Right lobe of liver (tissue), 4 donors: ENCODE measurements at regions not wholly inside any gene's neighbourhood (a gene's known extent, or its start where the extent isn't known, plus 50 kb on each side); places are given as distances from the start of the nearest gene placed in this dataset.

Source experiments
- POLR2A ChIP-seq: fragments of 450-650 bp; IDR thresholded peaks from one replicate; pipeline ENCODE4 v1.6.1; 2017; ENCODE audit warnings: antibody characterized with exemption, mild to moderate bottlenecking
- TF ChIP-seq, protein P1 (sequence below), 4 donors: fragments of 200-600 bp in 3 of 4; fragments of 450-650 bp in 1 of 4; IDR thresholded peaks; one replicate each; pipeline versions ENCODE4 v1.5.1 to v1.8.0; 2016 to 2022; ENCODE audit warnings: antibody characterized with exemption in 4 of 4, mild to moderate bottlenecking in 2 of 4
- donor health status: DM: no; HTN: no; CAD: no.
- donor health status: DM: no; HTN: no; CAD: no.
- donor health status: DM: no; HTN: yes; CAD: no.

DNA sequence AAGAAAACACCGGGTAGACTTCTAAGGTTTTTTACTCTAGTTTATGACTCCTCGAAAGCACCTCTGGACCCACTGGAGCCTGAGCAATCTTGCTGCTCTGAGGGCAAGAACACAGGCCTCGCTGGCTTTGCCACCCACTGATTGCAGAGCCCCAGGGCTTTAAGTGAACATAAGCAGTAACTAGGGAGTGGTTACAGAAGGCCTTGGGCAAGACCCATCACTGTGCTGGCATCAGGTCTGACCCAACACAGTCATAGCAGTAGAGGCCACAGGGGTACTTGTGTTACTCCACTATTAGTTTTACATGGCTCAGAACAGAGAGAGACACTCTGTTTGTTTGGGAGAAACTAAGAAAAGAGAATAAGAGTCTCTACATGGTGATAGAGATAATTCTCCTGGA is 684.5 kb downstream of the FAM181B start:
- TF ChIP-seq, protein P1, sequence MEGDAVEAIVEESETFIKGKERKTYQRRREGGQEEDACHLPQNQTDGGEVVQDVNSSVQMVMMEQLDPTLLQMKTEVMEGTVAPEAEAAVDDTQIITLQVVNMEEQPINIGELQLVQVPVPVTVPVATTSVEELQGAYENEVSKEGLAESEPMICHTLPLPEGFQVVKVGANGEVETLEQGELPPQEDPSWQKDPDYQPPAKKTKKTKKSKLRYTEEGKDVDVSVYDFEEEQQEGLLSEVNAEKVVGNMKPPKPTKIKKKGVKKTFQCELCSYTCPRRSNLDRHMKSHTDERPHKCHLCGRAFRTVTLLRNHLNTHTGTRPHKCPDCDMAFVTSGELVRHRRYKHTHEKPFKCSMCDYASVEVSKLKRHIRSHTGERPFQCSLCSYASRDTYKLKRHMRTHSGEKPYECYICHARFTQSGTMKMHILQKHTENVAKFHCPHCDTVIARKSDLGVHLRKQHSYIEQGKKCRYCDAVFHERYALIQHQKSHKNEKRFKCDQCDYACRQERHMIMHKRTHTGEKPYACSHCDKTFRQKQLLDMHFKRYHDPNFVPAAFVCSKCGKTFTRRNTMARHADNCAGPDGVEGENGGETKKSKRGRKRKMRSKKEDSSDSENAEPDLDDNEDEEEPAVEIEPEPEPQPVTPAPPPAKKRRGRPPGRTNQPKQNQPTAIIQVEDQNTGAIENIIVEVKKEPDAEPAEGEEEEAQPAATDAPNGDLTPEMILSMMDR (IDR thresholded peaks at IDR 0.05), result no peak
- TF ChIP-seq POLR2A, result no peak
